HS-5 (cell line): ENCODE measurements at regions not wholly inside any gene's neighbourhood (a gene's known extent, or its start where the extent isn't known, plus 50 kb on each side); places are given as distances from the start of the nearest gene placed in this dataset.
"Not testable (repeated sequence)": the region's sequence is repeated elsewhere in the genome, so short reads cannot be mapped to it uniquely, and the experiment has no call there.

ENCODE experiments used
- DNase-seq: peaks from one replicate; pipeline ENCODE4 v3.0.0-alpha.2; 2012; ENCODE audit warnings: low read depth

GRCh38 chr4:162943263-162943662 lies 223.4 kb downstream of the NAF1 start:
- DNase-seq = no peak

DNA sequence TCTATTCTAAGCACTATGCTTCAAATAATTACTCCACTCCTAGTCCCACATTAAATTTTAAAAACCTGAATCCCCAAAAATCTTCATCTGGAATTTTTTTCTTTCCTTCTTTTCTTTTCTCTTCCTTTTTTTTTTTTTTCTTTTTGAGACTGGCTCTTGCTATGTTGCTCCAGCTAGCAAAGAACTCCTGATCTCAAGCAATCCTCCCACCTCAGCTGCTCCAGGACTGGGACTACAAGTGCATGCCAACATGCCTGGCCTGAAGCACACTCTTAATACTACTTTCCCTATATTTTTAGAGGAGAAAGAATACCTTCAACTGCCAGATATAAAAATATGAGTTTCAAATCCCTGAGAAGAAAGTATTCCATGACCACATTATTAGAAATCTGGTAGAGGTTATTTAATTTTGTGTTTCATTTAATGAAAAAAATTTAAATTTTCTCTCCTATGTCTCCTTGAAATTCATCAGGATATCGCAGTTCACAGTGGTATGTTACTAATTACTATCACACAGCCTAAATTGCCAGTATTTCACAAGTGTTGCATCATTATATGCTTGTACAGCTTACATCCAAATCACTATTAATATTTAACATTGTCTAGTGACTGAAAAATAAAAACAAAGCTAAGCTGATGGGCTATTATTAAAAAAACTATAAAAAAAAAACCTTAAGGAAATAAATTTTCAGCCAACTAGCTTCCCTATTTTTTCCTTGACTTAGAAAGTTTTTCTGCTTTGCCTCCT lies 227.8 kb downstream of the NAF1 start:
- DNase-seq = no peak

GRCh38 chr4:162935214-162935613 lies 231.5 kb downstream of the NAF1 start:
- DNase-seq = no peak

- no peak for DNase-seq
These were observed 235.4 kb downstream of the NAF1 start for GRCh38 chr4:162931286-162931685.

GRCh38 chr4:162921178-162921785 lies 245.4 kb downstream of the NAF1 start:
- no peak for DNase-seq

DNA sequence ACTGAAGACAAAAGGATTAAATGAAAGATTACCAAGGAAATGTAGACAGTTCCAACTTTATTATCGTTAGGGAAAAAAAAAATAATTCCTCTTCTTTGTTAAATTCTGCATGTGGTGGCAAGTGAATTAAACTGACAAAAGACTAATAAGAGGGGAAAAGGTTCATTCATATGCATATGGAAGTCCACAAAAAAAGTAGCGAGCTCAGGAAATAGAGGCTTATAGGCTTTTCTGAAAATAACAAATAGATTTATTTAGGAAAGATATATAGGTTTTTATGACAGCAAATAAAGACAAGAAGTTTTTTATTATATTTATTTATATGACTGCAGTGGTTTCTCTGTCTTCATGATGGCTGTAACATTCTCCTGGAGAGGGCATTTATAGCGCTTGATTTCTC lies 246.0 kb downstream of the NAF1 start:
- DNase-seq = no peak

GRCh38 chr4:162912482-162912881 lies 254.2 kb downstream of the NAF1 start:
- no peak for DNase-seq

DNA sequence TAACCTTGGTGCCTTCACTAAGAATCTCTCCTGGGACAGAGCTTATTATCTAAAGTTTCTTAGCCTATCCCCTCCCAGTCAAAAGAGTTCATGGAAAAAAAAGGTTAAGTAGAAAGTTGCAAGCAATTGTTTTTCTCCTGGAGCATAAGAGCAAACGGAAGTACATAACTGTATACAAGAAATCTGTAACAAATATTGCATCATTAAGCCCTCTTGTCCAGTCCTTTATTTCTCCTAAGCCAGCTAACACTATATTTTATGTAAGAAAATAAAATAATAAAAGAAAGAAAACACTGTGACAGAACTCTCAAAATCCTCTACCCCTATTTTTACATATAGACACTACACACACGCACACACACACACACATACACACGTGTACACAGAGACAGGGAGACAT lies 255.3 kb downstream of the NAF1 start:
- no peak for DNase-seq

- no peak for DNase-seq
These were observed 256.7 kb downstream of the NAF1 start for GRCh38 chr4:162909952-162910351.

- DNase-seq = no peak
These were observed 272.3 kb downstream of the NAF1 start for GRCh38 chr4:162894387-162894786.

- DNase-seq = no peak
These were observed 274.6 kb downstream of the NAF1 start for GRCh38 chr4:162891788-162892707.

- DNase-seq = no peak
These were observed 288.6 kb downstream of the NAF1 start for GRCh38 chr4:162878096-162878495.

DNA sequence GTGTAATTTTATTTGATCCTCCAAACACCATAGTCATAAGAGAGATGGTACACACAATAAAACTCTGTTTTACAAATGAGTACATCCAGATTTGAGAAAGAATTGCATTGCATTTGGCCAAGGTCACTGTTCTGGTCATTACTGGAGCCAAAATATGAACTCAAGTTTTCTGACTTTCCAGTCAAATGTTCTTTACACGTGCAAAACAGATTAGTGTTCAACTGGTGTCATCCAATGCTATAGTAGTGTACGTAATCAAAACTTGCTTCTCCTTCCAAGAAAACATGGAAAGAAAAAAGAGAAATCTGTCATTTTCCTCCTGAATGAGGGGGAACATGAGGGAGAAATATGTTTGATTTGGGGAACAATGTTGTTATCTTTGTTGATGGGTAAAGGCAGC lies 291.9 kb downstream of the NAF1 start:
- no peak for DNase-seq

DNA sequence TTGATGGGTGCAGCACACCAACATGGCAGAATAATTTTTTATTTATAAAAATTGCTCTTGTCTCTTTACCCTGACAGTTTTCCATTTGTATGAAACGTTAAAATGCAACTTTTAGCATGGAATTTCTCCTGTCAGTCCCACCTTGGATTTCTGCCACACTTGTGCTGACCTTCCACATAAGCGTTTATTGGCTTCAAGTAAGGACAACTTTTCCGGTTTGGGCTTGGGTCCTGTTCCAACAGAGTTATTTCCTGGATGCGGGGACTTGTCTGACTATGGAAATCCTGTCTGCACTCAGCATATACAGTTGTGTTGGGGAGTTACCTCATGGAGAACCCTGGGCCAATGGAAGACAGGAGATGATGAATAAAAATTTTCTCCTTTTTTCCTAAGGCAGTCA lies 294.7 kb downstream of the NAF1 start:
- no peak for DNase-seq

- DNase-seq = no peak
These were observed 297.5 kb downstream of the NAF1 start for GRCh38 chr4:162869157-162869556.

DNA sequence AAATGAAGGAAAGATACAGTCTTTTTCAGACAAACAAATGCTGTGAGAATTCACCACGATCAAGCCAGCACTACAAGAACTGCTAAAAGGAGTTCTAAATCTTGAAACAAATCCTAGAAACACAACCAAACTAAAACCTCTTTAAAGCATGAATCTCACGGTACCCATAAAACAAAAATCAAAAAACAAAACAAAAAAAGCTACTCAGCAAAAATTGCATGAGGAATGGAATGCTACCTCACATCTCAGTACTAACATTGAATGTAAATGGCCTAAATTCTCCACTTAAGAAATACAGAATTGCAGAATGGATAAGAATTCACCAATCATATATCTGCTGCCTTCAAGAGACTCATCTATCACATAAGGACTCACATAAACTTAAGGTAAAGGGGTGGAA lies 300.1 kb downstream of the NAF1 start:
- DNase-seq = no peak

DNA sequence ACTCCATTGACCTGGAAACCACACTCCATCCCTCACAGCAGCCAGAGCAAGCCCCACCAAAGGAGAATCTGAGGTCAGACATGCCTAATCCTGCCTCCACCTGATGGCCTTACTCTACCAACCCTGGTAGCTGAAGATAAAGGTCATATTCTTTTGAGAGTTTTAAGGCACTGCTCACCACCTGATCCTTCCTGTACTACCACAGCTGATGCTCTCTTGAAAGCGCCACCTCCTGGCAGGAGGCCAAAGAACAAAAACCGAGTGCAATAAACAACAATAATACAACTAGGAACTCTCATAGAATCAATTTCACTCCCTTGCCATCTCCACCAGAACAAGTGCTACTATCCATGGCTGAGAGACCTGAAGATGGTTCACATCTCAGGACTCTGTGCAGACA lies 301.6 kb downstream of the NAF1 start:
- no peak for DNase-seq

DNA sequence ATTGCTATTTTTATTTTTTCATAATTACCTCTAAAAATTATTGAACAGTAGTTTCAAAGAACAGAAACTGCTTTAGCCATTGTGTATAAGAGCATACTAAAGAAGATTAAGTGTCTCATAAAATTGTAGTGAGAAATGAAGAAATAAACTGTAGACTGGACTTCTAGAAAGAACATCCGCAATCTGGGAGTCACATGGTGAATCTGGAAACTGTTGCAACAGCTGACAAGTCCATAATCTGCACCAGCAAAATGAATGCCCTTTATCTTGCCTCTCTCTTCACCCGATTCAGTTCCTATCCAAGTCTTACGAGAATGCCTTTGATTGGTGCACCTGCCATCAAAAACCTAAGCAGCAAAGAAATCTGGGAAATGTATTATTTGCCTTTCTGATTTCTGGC lies 312.9 kb downstream of the NAF1 start:
- no peak for DNase-seq

DNA sequence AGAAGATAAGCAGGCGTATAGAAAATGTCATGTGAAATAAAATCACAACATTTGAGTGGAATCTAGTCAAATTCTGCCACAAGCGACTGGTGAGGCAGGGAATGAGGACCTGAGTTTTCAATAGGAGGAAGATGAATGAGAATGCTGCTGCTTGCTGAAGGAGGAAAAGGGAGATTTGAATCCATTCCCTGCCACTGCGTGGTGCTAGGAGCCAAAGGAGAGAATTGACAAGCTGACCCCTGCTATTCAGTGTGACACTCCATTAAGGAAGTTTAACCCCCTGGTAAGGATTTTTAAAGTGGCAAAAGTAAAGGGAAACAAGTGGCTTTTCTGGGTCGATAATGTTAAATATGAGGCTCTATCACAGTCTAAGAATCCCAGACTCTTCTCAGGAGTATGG lies 314.0 kb downstream of the NAF1 start:
- DNase-seq = no peak

DNA sequence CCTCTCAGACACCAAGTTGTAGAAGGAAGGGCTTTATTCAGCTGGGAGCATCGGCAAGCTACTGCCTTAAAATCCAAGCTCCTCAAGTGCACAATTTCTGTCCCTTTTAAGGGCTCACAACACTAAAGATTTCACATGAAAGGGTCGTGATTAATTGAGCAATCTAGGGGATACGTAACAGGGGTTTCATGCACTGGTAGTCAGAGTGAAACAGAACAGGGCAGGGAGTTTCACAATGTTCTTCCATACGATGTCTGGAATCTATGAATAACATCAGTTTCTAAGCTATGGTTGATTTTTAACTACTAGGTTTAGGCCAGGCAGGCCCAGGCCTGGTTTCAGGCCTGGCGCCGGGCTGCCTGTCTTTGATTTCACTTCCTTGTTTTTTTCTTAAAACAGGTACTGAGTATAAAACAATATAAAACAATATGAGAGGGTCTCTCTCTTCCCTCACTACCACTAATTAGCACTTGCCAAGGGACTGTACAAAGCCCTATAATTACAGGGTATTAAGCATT lies 315.4 kb downstream of the NAF1 start:
- DNase-seq = not testable (repeated sequence)

DNA sequence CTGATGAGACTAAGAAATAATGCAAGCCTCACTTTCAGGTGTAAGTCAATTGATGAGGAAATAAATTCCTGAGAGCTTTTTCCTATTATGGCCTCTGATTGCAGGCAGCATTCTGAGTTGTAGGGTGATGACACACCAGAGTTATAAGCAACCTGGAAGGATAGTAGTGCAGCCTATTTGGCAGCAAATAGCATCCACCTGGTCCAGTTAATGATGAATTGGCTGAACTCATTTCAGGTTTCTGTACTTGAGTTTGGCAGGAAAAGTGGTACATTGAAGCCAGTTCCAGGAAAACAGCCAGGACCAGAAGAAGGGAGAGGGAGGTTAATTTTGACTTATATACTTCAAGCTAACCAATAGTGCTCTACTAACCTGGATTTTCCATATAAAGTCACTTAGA lies 316.8 kb downstream of the NAF1 start:
- no peak for DNase-seq

- DNase-seq = no peak
These were observed 318.6 kb downstream of the NAF1 start for GRCh38 chr4:162847945-162848549.
